Gastrocnemius medialis (tissue), 4 donors: ENCODE measurements at regions not wholly inside any gene's neighbourhood (a gene's known extent, or its start where the extent isn't known, plus 50 kb on each side); places are given as distances from the start of the nearest gene placed in this dataset.

Experiments used
- CTCF ChIP-seq, 5 experiments: fragments of 450-650 bp in 3 of 5; fragments of 200-600 bp in 2 of 5; sonication (generic) in 2 of 5; IDR thresholded peaks in 4 of 5; conservative IDR thresholded peaks in 1 of 5; 1 replicate in 4 of 5; 2 replicates in 1 of 5; pipeline ENCODE4 v1.5.1; 2016 to 2019; ENCODE audit warnings: antibody characterized with exemption in 5 of 5, mild to moderate bottlenecking in 3 of 5, moderate library complexity in 3 of 5
- POLR2A ChIP-seq, 2 donors: fragments of 450-650 bp; IDR thresholded peaks; one replicate each; pipeline ENCODE4 v1.6.1; 2017; ENCODE audit warnings: antibody characterized with exemption in 2 of 2, mild to moderate bottlenecking in 2 of 2, moderate library complexity in 2 of 2

- TF ChIP-seq CTCF (IDR thresholded peaks at IDR 0.05 in 4 of 5, conservative IDR thresholded peaks at IDR 0.05 in 1 of 5) (no peak), POLR2A (IDR thresholded peaks at IDR 0.05) (no peak)
Measured at GRCh38 chr21:28324690-28325089, 668.0 kb downstream of the LTN1 start.
